ENCODE measurements at regions not wholly inside any gene's neighbourhood (a gene's known extent, or its start where the extent isn't known, plus 50 kb on each side); places are given as distances from the start of the nearest gene placed in this dataset.

DNA sequence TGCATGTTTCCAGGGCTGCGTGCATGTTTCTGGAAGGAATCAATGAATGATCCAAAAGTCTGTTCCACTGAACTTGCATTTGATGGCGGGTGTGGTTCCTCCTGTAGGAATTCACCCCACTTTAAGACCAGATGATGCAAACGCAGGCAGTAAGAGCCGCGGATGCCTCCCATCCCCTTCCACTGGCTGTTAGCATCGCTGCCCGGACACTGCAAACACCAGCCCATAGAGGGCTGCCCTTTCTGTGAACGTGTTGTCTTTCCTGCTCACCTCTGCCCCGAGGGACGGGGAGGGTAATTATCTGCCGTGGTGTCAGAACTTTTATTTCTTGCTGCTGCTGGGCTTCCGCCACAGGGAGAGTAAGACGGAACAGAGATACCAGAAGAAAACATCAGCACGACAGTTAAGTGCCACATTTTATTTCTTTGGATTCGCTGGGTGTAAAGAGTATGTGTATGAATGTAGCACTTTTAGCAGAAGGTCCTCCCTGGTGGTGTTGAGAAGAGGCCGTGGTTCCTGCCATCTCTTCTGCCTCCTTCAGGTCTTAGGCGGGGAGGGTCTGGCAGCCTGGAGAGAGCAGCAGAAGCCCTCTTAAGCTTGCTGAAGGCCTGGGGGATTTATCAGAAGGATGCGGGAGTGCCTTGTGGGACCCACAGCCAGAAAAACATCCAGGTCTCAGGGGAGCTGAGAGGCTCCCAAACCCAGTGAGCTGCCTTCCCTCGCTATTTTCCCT, 53.2 kb upstream of the NECTIN1 start:
- no peak for TF ChIP-seq EZH2 (IDR thresholded peaks at IDR 0.05; ENCODE audit: borderline replicate concordance)
- TF ChIP-seq, protein P1, sequence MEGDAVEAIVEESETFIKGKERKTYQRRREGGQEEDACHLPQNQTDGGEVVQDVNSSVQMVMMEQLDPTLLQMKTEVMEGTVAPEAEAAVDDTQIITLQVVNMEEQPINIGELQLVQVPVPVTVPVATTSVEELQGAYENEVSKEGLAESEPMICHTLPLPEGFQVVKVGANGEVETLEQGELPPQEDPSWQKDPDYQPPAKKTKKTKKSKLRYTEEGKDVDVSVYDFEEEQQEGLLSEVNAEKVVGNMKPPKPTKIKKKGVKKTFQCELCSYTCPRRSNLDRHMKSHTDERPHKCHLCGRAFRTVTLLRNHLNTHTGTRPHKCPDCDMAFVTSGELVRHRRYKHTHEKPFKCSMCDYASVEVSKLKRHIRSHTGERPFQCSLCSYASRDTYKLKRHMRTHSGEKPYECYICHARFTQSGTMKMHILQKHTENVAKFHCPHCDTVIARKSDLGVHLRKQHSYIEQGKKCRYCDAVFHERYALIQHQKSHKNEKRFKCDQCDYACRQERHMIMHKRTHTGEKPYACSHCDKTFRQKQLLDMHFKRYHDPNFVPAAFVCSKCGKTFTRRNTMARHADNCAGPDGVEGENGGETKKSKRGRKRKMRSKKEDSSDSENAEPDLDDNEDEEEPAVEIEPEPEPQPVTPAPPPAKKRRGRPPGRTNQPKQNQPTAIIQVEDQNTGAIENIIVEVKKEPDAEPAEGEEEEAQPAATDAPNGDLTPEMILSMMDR (IDR thresholded peaks at IDR 0.05; ENCODE audit: poor library complexity): no peak
- no peak for TF ChIP-seq EZH2phosphoT487 (IDR thresholded peaks at IDR 0.05; ENCODE audit: low read depth, severe bottlenecking, unreplicated experiment)

All from hepatocyte (in vitro differentiated cells).